Fibroblast of skin of left quadriceps (primary cell): ENCODE measurements at regions not wholly inside any gene's neighbourhood (a gene's known extent, or its start where the extent isn't known, plus 50 kb on each side); places are given as distances from the start of the nearest gene placed in this dataset.

Experiments used
- DNase-seq, 2 experiments: peaks; one replicate each; pipeline ENCODE4 v3.0.0-alpha.2; 2013; ENCODE audit warnings: low read depth in 2 of 2

- no peak for DNase-seq
Observed at GRCh38 chr3:23746441-23746840, 59.3 kb upstream of the UBE2E1 start.

GRCh38 chr3:23747841-23748240, 57.9 kb upstream of the UBE2E1 start:
- DNase-seq, result no peak

- DNase-seq, result peak; percentile 51 to 61
Observed at GRCh38 chr3:23748398-23749110, 57.2 kb upstream of the UBE2E1 start.

DNA sequence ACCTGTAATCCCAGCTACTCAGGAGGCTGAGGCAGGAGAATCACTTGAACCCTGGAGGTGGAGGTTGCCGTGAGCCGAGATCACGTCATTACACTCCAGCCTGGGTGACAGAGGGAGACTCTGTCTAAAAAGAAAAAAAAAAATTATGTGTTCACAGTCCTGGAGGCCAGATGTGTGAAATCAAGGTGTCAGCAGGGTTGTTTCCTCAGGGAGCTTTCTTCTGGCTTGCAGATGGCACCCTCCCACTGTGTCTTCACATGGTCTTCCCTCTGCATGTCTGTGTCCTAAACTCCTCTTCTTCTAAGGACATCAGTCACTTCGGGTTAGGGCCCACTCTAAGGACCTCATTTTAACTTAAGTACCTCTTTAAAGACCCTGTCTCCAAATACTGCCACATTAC, 56.1 kb upstream of the UBE2E1 start:
- DNase-seq, result no peak

DNA sequence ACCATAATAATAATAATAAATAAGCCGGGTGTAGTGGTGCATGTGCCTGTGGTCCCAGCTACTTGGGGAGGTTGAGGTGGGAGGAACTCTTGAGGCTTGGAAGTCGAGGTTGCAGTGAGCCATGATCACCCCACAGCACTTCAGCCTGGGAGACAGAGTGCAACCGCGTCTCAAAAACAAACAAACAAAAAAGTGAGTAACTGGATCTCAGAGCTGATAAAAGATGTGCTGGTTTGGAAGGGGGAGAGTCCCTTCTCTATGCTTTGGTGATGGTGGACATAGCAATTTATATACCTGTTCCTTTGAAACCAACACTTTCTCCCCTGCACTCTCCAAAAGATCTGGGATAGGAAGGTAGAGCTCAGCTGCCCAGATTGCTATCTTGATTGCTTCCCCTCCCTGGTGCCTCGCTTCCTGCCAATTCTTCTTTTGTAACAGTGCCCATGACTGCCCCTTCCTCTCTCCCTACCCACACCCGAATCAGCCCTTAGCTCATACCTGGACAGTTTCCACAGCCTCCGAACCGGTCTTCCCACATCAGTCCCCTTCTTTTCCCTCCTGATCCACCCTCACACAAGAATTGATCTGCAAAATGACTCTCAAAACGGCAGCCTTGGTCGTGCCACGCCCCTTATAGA, 55.1 kb upstream of the UBE2E1 start:
- DNase-seq, result no peak

DNA sequence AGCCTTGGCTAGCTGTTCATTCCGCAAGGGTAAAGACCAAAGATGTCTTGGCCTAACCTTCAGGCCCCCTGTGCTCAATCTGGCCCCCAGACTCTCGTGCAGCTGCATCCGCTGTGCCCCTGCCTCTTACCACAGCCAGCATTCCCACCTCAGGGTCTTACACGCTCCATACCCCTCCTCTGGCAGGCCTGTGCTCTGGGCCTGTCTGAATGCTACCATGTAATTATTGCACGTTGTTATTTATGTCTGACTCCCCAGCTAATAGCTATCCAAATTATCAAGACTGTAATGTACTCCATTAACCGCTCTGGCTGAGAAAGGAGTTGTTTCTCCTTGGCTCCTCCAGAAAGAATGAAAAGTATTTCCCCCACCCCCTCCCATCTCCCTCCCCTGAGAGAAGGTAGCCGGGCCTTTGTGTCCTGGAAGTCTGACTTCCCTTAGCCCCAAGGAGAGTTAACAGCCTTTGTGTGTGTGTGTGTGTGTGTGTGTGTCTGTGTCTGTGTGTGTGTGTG, 54.5 kb upstream of the UBE2E1 start:
- no peak for DNase-seq

DNA sequence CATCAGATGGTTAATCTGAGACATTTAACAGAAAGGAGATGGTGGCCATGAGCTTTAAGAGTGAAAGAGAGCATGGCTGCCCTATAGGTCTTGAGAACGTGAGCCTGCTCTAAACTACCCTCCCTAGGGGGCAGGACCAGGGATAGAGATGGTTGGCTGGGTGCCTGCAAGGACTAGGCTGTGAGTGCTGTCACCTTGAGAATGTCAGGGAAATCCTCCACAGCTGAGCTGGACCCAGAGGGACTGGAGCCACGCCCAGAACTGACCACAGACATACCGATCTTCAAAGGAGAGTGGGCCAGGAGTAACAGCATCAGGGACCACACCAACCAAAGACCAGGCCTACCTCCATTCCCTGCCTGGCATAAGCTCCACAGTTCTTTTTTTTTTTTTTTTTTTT, 53.6 kb upstream of the UBE2E1 start:
- no peak for DNase-seq

- no peak for DNase-seq
Observed at GRCh38 chr3:23754215-23754614, 51.5 kb upstream of the UBE2E1 start.
